Endothelial cell of umbilical vein (primary cell): ENCODE measurements at regions not wholly inside any gene's neighbourhood (a gene's known extent, or its start where the extent isn't known, plus 50 kb on each side); places are given as distances from the start of the nearest gene placed in this dataset.

Experiments
- BruUV-seq: library from RNA; stranded (reverse); fragments of 400-500 nt; replicated peaks from 2 replicates; lab custom pipeline; 2021; lab: Mats Ljungman, UMichigan
- CTCF ChIA-PET: fragments of 300-600, 350-600 bp; sonication (Branson Sonifier 250); formaldehyde crosslinking; loops from one replicate; lab custom pipeline; 2021; ENCODE audit warnings: antibody characterized with exemption, inconsistent platforms; lab: Charles Lee
- POLR2A ChIA-PET: fragments of 300-600, 350-600 bp; sonication (Branson Sonifier 250); formaldehyde crosslinking; loops from one replicate; lab custom pipeline; 2021; ENCODE audit warnings: antibody characterized with exemption, inconsistent platforms; lab: Charles Lee
- DNase-seq: peaks from one replicate; pipeline ENCODE4 v3.0.0-alpha.2; 2011; ENCODE audit warnings: low read depth, low spot score
- FAIRE-seq: peaks from 2 replicates; lab custom pipeline; 2011; peaks lifted over from hg19 to GRCh38; lab: Jason Lieb, UNC
- H2AFZ ChIP-seq: 2 replicates; pipeline ENCODE4 v1.6.0; 2012; ENCODE audit warnings: low read depth, low read length, control low read depth, inconsistent platforms
- H3K27ac ChIP-seq: 2 replicates; pipeline ENCODE4 v1.5.1; 2011; ENCODE audit warnings: low read depth, mild to moderate bottlenecking, control low read depth, low read length, moderate library complexity; ENCODE audit not compliant: insufficient read depth
- H3K27me3 ChIP-seq, 2 experiments: 2 replicates each; pipeline versions ENCODE4 v1.6.0 to v1.6.1; 2011; ENCODE audit warnings: low read length in 2 of 2, mixed read lengths in 1 of 2; ENCODE audit not compliant: control insufficient read depth in 2 of 2, insufficient read depth in 2 of 2
- H3K36me3 ChIP-seq, 2 experiments: 2 replicates in 1 of 2; 3 replicates in 1 of 2; pipeline ENCODE4 v1.5.1; 2011; ENCODE audit warnings: low read length in 2 of 2, mild to moderate bottlenecking in 1 of 2, moderate library complexity in 1 of 2; ENCODE audit not compliant: control insufficient read depth in 2 of 2, insufficient read depth in 2 of 2; ENCODE audit errors: extremely low read depth in 1 of 2
- H3K4me1 ChIP-seq: 3 replicates; pipeline ENCODE4 v1.5.1; 2011; ENCODE audit warnings: mild to moderate bottlenecking, low read length; ENCODE audit not compliant: control insufficient read depth, insufficient read depth; ENCODE audit errors: extremely low read depth
- H3K4me2 ChIP-seq: 2 replicates; pipeline ENCODE4 v1.6.1; 2011; ENCODE audit warnings: low read length, control low read depth, mixed read lengths; ENCODE audit not compliant: insufficient read depth
- H3K4me3 ChIP-seq, 3 experiments: fragments of 200-600 bp in 1 of 3; sonication (generic), shearing (Covaris generic) in 1 of 3; replicated peaks in 1 of 3; 2 replicates each; pipeline ENCODE4 v1.5.1; 2011 to 2016; ENCODE audit warnings: control low read depth in 3 of 3, low read length in 3 of 3, mild to moderate bottlenecking in 2 of 3, inconsistent platforms in 1 of 3, low read depth in 1 of 3, moderate library complexity in 1 of 3; ENCODE audit not compliant: insufficient read depth in 1 of 3
- H3K79me2 ChIP-seq: 2 replicates; pipeline ENCODE4 v1.6.0; 2012; ENCODE audit warnings: low read length, inconsistent platforms; ENCODE audit not compliant: control insufficient read depth, insufficient read depth
- H3K9ac ChIP-seq: replicated peaks from 2 replicates; pipeline ENCODE3; 2011; ENCODE audit warnings: low read length, control low read depth; ENCODE audit not compliant: insufficient read depth; ENCODE audit errors: extremely low read depth
- H3K9me1 ChIP-seq: replicated peaks from 3 replicates; pipeline ENCODE4 v1.6.0; 2011; ENCODE audit warnings: mild to moderate bottlenecking, low read length; ENCODE audit not compliant: control insufficient read depth, insufficient read depth; ENCODE audit errors: extremely low read depth
- H3K9me3 ChIP-seq: replicated peaks from 2 replicates; pipeline ENCODE4 v1.5.1; 2012; ENCODE audit warnings: low read length, inconsistent platforms; ENCODE audit not compliant: control insufficient read depth, insufficient read depth
- H4K20me1 ChIP-seq: replicated peaks from 2 replicates; pipeline ENCODE3; 2011; ENCODE audit warnings: mild to moderate bottlenecking, low read length; ENCODE audit not compliant: control insufficient read depth, insufficient read depth; ENCODE audit errors: extremely low read depth
- EZH2 ChIP-seq: IDR thresholded peaks from 2 replicates; pipeline ENCODE4 v1.6.1; 2012; ENCODE audit warnings: borderline replicate concordance, low read depth, mild to moderate bottlenecking, moderate library complexity, low read length, inconsistent platforms; ENCODE audit not compliant: severe bottlenecking
- FOS ChIP-seq: IDR thresholded peaks from 2 replicates; pipeline ENCODE4 v1.6.1; 2011; ENCODE audit warnings: mild to moderate bottlenecking, low read length, moderate library complexity, borderline replicate concordance; ENCODE audit not compliant: insufficient read depth
- GATA2 ChIP-seq: IDR thresholded peaks from 2 replicates; pipeline ENCODE4 v1.7.0; 2011; ENCODE audit warnings: low read depth, mild to moderate bottlenecking, moderate library complexity, mixed read lengths, low read length; ENCODE audit not compliant: insufficient read length, insufficient read depth
- JUN ChIP-seq: IDR thresholded peaks from 2 replicates; pipeline ENCODE4 v1.6.1; 2011; ENCODE audit warnings: borderline replicate concordance, low read depth; ENCODE audit not compliant: insufficient read length, insufficient read depth
- MYC ChIP-seq: IDR thresholded peaks from one replicate; pipeline ENCODE4 v1.6.1; 2011; ENCODE audit warnings: mild to moderate bottlenecking, low read depth, low read length
- POLR2A ChIP-seq: IDR thresholded peaks from 2 replicates; pipeline ENCODE4 v1.6.1; 2012; ENCODE audit warnings: low read depth, mild to moderate bottlenecking, control low read depth, low read length
- POLR2AphosphoS5 ChIP-seq: IDR thresholded peaks from 2 replicates; pipeline ENCODE4 v1.6.1; 2012; ENCODE audit warnings: low read depth, mild to moderate bottlenecking, control low read depth, low read length, moderate library complexity; ENCODE audit not compliant: insufficient read depth
- dilution Hi-C: fragments of 300-500 bp; cut with MboI; formaldehyde crosslinking; loops from one replicate; pipeline ENCODE4 v1.15.0; 2019; ENCODE audit warnings: low sequenced_read_pairs; ENCODE audit not compliant: extremely low pct_ligation_motif_present
- intact Hi-C: fragments of 100-400 bp; cut with micrococcal nuclease; formaldehyde crosslinking; loops from one replicate; pipeline ENCODE4 v1.10.0; 2022
- TF ChIP-seq, protein P1 (sequence below): IDR thresholded peaks from 2 replicates; pipeline ENCODE4 v1.6.1; 2011; ENCODE audit not compliant: insufficient read depth, insufficient read length
- TF ChIP-seq, protein P2 (sequence below), 2 donors: IDR thresholded peaks; 1 replicate in 1 of 2; 2 replicates in 1 of 2; pipeline ENCODE4 v1.5.1; 2011; ENCODE audit warnings: low read length in 2 of 2, mild to moderate bottlenecking in 2 of 2, moderate library complexity in 2 of 2, control low read depth in 1 of 2, inconsistent platforms in 1 of 2, low read depth in 1 of 2; ENCODE audit not compliant: insufficient read depth in 1 of 2; ENCODE audit errors: extremely low read depth in 1 of 2

DNA sequence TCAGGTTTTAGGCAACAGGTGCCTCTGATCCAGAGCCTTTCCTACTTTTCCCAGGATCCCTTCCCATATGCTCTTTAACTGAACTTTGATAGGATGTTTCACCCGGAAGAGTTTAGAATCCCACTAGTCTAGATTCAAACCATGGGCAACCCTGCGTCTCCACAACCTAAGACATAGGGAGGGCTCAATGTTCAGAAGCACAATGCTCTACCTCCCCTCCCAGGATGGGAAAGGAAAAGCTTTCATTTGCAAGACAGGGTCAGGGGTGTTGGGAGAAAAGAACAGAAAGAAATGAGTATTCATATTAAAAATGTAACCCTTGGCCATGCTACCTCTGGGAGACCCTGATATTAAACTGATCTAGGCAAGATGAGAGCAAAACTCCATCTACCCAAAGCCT, 230.4 kb downstream of the MREG start:
- H3K4me2 ChIP-seq: no peak overlapping the region
- no peaks in the 10 kb centered on the region for H4K20me1 ChIP-seq
- ChIA-PET CTCF (no interaction called here), POLR2A (no interaction called here)
- H3K79me2 ChIP-seq: peaks cover 15% of the 10 kb centered on the region
- DNase-seq (no peak), FAIRE-seq (no peak)
- H3K4me1 ChIP-seq: no peaks in the 10 kb centered on the region
- no TSS peak for BruUV-seq
- H3K27ac ChIP-seq: no peak overlapping the region
- peaks cover 8 to 14% of the 10 kb centered on the region in 2 experiments for H3K36me3 ChIP-seq
- intact Hi-C loops: no loop called here
- no peaks in the 10 kb centered on the region for H3K27me3 ChIP-seq
- TF ChIP-seq POLR2A (no peak), POLR2AphosphoS5 (no peak), FOS (no peak), MYC (no peak), EZH2 (no peak), JUN (no peak), GATA2 (no peak)
- TF ChIP-seq, protein P1, sequence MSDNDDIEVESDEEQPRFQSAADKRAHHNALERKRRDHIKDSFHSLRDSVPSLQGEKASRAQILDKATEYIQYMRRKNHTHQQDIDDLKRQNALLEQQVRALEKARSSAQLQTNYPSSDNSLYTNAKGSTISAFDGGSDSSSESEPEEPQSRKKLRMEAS: no peak
- TF ChIP-seq, protein P2, sequence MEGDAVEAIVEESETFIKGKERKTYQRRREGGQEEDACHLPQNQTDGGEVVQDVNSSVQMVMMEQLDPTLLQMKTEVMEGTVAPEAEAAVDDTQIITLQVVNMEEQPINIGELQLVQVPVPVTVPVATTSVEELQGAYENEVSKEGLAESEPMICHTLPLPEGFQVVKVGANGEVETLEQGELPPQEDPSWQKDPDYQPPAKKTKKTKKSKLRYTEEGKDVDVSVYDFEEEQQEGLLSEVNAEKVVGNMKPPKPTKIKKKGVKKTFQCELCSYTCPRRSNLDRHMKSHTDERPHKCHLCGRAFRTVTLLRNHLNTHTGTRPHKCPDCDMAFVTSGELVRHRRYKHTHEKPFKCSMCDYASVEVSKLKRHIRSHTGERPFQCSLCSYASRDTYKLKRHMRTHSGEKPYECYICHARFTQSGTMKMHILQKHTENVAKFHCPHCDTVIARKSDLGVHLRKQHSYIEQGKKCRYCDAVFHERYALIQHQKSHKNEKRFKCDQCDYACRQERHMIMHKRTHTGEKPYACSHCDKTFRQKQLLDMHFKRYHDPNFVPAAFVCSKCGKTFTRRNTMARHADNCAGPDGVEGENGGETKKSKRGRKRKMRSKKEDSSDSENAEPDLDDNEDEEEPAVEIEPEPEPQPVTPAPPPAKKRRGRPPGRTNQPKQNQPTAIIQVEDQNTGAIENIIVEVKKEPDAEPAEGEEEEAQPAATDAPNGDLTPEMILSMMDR (IDR thresholded peaks at IDR 0.05; ENCODE audit: extremely low read depth in 1 of 2, insufficient read depth in 1 of 2, low read depth in 1 of 2, low read length in 2 of 2): no peak
- no peak overlapping the region for H2AFZ ChIP-seq
- dilution Hi-C loops: no loop called here
- no peak overlapping the region for H3K9ac ChIP-seq
- no peak overlapping the region for H3K4me3 ChIP-seq
- H3K9me3 ChIP-seq: no peaks in the 10 kb centered on the region
- no peaks in the 10 kb centered on the region for H3K9me1 ChIP-seq
